H1 (cell line): ENCODE measurements at regions not wholly inside any gene's neighbourhood (a gene's known extent, or its start where the extent isn't known, plus 50 kb on each side); places are given as distances from the start of the nearest gene placed in this dataset.

Source experiments
- ASH2L ChIP-seq: fragments of 200-600, 300-600 bp; sonication (generic); IDR thresholded peaks from one replicate; pipeline ENCODE4 v1.7.1; 2017; ENCODE audit warnings: low read length
- CHD7 ChIP-seq: fragments of 300-600 bp; sonication (generic); IDR thresholded peaks from 2 replicates; pipeline ENCODE4 v1.7.1; 2012; ENCODE audit warnings: low read length, moderate library complexity, mild to moderate bottlenecking, inconsistent platforms; ENCODE audit not compliant: insufficient replicate concordance
- POU5F1 ChIP-seq: IDR thresholded peaks from 2 replicates; pipeline ENCODE4 v1.6.1; 2011; ENCODE audit warnings: low read depth, mild to moderate bottlenecking, low read length, moderate library complexity
- SAP30 ChIP-seq: fragments of 300-600 bp; sonication (generic); IDR thresholded peaks from 2 replicates; pipeline ENCODE4 v1.7.1; 2012; ENCODE audit warnings: low read length, moderate library complexity, mild to moderate bottlenecking, inconsistent platforms; ENCODE audit not compliant: insufficient read depth, insufficient replicate concordance
- TCF12 ChIP-seq: IDR thresholded peaks from 2 replicates; pipeline ENCODE4 v1.6.1; 2011; ENCODE audit warnings: low read depth, mild to moderate bottlenecking, low read length

- TF ChIP-seq CHD7, result no peak
- TF ChIP-seq ASH2L, result no peak
- no peak for TF ChIP-seq SAP30
- TF ChIP-seq TCF12, result no peak
- no peak for TF ChIP-seq POU5F1
These were observed 113.7 kb upstream of the CREB1 start (continued) for GRCh38 chr2:207416111-207416510.
